Mesodermal cell (in vitro differentiated cells): ENCODE measurements at regions not wholly inside any gene's neighbourhood (a gene's known extent, or its start where the extent isn't known, plus 50 kb on each side); places are given as distances from the start of the nearest gene placed in this dataset.
"Not testable (repeated sequence)": the region's sequence is repeated elsewhere in the genome, so short reads cannot be mapped to it uniquely, and the experiment has no call there.

Experiments
- H3K27ac ChIP-seq: 2 replicates; pipeline ENCODE4 v1.7.0; 2013; ENCODE audit warnings: mild to moderate bottlenecking, low read depth, low read length, moderate library complexity; ENCODE audit not compliant: severe bottlenecking
- H3K36me3 ChIP-seq: 2 replicates; pipeline ENCODE4 v1.7.1; 2013; ENCODE audit warnings: mild to moderate bottlenecking, low read length, moderate library complexity; ENCODE audit not compliant: control insufficient read depth, insufficient read depth
- H3K4me1 ChIP-seq: one replicate; pipeline ENCODE4 v1.7.1; 2013; ENCODE audit warnings: mild to moderate bottlenecking, low read length; ENCODE audit not compliant: insufficient read depth, control insufficient read depth, poor library complexity, severe bottlenecking
- H3K4me3 ChIP-seq: 2 replicates; pipeline ENCODE4 v1.7.0; 2013; ENCODE audit warnings: low read length, control low read depth, mild to moderate bottlenecking; ENCODE audit not compliant: insufficient read depth, poor library complexity, severe bottlenecking; ENCODE audit errors: extremely low read depth
- H3K9me3 ChIP-seq: 2 replicates; pipeline ENCODE4 v1.7.1; 2013; ENCODE audit warnings: mild to moderate bottlenecking, low read length, moderate library complexity; ENCODE audit not compliant: control insufficient read depth
- WGBS, 2 experiments: methylation state at CpG; one replicate each; pipeline ENCODE4 v1.1.5; 2013; ENCODE audit warnings: missing lambda C conversion rate in 2 of 2; ENCODE audit not compliant: insufficient coverage in 2 of 2; 5-methylcytosine and 5-hydroxymethylcytosine counted together

DNA sequence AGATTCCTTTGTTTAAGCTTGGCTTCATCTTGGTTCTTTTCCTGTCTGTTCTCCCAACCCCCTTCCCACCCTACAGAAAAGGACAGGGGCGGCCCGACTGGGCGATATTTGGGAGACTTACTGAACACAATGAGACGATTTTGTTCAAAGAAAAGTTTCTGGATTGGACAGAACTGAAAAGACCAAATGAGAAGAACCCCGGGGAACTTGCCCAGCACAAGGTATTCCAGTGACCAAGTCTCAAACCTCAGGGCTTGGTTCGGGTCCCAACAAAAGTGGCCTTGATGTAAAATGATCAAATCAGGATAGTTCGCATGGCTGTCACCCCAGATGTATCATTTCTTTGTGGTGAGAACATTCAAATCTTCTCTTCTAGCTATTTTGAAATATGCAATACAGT lies 73.9 kb upstream of the LYZL2 start:
- not testable (repeated sequence) for H3K9me3 ChIP-seq, H3K27ac ChIP-seq, H3K36me3 ChIP-seq, H3K4me3 ChIP-seq
- WGBS, 2 experiments: 89 to 95% methylated on average over 6 to 7 of the region's 7 CpGs
- peaks cover 12% of the 10 kb centered on the region for H3K4me1 ChIP-seq

GRCh38 chr10:30702860-30703259 lies 73.3 kb upstream of the LYZL2 start:
- Histone ChIP-seq H3K36me3 (no peaks in the 10 kb centered on the region), H3K4me1 (peaks cover 12% of the 10 kb centered on the region), H3K4me3 (no peak overlapping the region), H3K27ac (no peak overlapping the region), H3K9me3 (no peaks in the 10 kb centered on the region)
- 87 to 100% methylated on average over 3 to 4 of the region's 5 CpGs for WGBS, 2 experiments

GRCh38 chr10:30701451-30702173 lies 72.1 kb upstream of the LYZL2 start:
- peaks cover 12% of the 10 kb centered on the region for H3K4me1 ChIP-seq
- no peak overlapping the region for H3K27ac ChIP-seq
- 70% methylated on average over 6 to 8 of the region's 13 CpGs for WGBS, 2 experiments
- H3K9me3 ChIP-seq: no peaks in the 10 kb centered on the region
- no peak overlapping the region for H3K4me3 ChIP-seq
- no peaks in the 10 kb centered on the region for H3K36me3 ChIP-seq

- Histone ChIP-seq H3K36me3 (no peaks in the 10 kb centered on the region), H3K9me3 (no peaks in the 10 kb centered on the region), H3K4me3 (no peak overlapping the region), H3K4me1 (peaks cover 8% of the 10 kb centered on the region), H3K27ac (no peak overlapping the region)
- WGBS, 2 experiments: 86 to 95% methylated on average over 2 of the region's 3 CpGs
Measured at GRCh38 chr10:30697806-30698205, 68.3 kb upstream of the LYZL2 start.

DNA sequence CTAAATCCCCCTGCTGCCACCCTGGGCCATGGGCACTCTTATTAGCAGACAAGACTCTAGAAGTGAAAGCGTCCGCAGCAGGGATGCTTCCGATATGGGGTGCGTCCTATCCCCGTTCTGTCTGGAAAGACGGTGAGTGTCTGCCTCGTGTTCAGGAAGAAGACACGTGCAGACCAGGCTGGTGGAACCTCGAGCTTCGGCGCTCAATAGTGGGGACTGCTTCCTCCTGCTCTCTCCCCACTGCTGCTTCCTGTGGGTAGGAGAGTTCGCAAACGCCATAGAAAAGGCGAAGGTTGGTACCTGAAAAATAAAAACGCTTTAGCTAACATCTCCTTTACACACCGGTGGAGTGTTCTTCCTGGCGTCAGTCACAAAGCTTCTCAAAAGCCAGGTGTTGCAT lies 67.7 kb upstream of the LYZL2 start:
- not testable (repeated sequence) for H3K4me3 ChIP-seq, H3K27ac ChIP-seq, H3K4me1 ChIP-seq, H3K9me3 ChIP-seq, H3K36me3 ChIP-seq
- WGBS, 2 experiments: 61 to 75% methylated on average over 6 to 8 of the region's 17 CpGs

- not testable (repeated sequence) for H3K4me3 ChIP-seq, H3K9me3 ChIP-seq, H3K27ac ChIP-seq, H3K36me3 ChIP-seq, H3K4me1 ChIP-seq
- WGBS, 2 experiments: 86 to 100% methylated on average over 2 to 5 of the region's 10 CpGs
Measured at GRCh38 chr10:30696416-30697185, 67.0 kb upstream of the LYZL2 start.

GRCh38 chr10:30695481-30696236 lies 66.1 kb upstream of the LYZL2 start:
- H3K4me3 ChIP-seq, H3K4me1 ChIP-seq, H3K9me3 ChIP-seq, H3K36me3 ChIP-seq: not testable (repeated sequence)
- H3K27ac ChIP-seq: peak overlapping the region; percentile 16
- 89 to 93% methylated on average over 14 to 18 of the region's 18 CpGs for WGBS, 2 experiments

DNA sequence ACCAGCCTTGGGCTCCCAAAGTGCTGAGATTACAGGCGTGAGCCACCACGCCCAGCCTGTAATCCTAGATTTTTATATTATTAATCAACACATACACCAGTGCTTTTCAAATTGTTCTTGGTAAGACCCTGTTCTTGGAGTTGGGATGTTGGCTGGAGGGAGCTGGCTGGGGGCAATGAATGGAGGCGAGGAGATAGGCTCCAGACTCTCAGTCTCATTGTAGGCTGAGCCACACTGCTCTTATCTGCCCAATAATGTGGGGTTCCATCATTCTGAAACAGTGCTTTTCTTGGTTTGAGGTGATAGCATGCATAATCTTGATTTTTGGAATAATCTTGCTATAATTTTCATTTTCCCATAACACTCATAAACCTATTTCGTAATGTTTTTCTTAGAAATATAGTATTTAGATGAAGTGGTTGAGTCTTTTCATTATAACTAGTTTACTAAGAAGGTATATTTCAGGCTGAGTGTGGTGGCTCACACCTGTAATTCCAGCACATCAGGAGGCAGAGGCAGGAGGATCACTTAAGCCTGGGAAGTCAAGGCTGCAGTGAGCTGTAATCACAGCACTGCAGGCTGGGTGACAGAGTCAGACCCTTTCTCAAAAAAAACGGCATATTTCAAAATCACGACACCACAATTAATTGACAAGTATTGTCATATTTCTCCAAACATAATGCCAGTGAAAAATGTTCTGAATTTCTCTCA lies 65.1 kb upstream of the LYZL2 start:
- no peak overlapping the region for H3K4me3 ChIP-seq
- 90 to 100% methylated on average over 1 to 2 of the region's 6 CpGs for WGBS, 2 experiments
- no peaks in the 10 kb centered on the region for H3K9me3 ChIP-seq
- H3K27ac ChIP-seq: no peak overlapping the region
- H3K4me1 ChIP-seq: no peaks in the 10 kb centered on the region
- H3K36me3 ChIP-seq: no peaks in the 10 kb centered on the region

DNA sequence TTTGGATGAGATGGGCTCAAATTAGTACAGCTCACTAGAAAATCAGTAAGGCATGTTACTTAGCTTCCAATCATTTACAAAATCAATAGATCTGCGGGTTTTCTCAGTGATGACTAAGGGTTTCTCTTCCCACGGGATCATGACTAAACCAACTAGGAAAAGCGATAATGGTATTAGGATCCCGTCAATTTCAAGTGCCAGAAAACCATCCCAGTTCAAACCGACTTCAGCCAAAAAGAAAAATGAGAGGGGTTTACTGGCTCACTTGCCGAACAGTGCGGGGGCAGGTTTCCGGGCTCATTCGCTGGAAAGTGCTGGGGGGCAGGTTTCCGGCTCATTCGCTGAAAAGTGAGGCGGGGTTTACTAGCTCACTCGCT lies 62.1 kb upstream of the LYZL2 start:
- Histone ChIP-seq H3K4me3 (no peak overlapping the region), H3K27ac (no peak overlapping the region), H3K9me3 (no peaks in the 10 kb centered on the region), H3K4me1 (peaks cover 4% of the 10 kb centered on the region), H3K36me3 (no peaks in the 10 kb centered on the region)
- 93% methylated on average over 11 to 12 of the region's 13 CpGs for WGBS, 2 experiments

DNA sequence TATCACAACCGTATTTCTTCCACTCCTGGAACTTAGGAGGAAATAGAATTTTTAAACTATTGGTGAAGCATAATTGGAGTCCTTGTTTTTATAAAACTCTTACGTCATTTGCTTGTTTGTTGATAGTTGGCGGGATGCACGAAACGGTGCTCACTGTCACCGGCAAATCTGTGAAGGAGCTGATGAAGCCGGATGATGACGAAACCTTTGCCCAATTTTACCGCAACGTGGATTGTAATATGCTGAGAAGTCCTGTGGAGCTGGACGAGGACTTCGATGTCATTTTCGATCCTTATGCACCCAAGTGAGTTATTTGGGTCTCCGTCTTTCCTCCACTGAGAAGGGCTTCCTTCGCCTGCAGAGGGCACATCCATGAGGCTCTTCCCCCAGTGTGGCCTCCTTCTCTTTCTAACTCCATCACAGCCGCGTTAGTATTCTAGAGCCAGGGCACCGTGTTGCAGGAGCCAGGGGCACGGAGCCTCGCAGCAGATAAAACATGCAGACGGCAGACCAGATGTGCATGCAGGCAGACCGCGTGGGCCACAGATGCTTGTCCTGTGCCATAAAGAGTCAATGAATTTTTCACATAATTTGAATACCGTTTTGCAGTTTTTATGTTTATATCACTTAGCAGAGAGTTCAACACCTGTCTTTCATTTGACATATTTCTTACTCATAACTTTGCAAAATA lies 61.5 kb upstream of the LYZL2 start:
- not testable (repeated sequence) for H3K27ac ChIP-seq, H3K36me3 ChIP-seq, H3K9me3 ChIP-seq, H3K4me1 ChIP-seq, H3K4me3 ChIP-seq
- WGBS, 2 experiments: 94 to 98% methylated on average over 21 to 22 of the region's 24 CpGs
